CD14-positive monocyte (primary cell): ENCODE measurements at regions not wholly inside any gene's neighbourhood (a gene's known extent, or its start where the extent isn't known, plus 50 kb on each side); places are given as distances from the start of the nearest gene placed in this dataset.

ENCODE experiments used
- DNase-seq, 3 donors: peaks; one replicate each; pipeline ENCODE4 v3.0.0-alpha.2; 2011 to 2022
- H2AFZ ChIP-seq: 2 replicates; pipeline ENCODE4 v1.6.0; 2012; ENCODE audit warnings: mild to moderate bottlenecking, low read depth, low read length, inconsistent platforms; ENCODE audit not compliant: insufficient read depth, poor library complexity, severe bottlenecking
- H3K27ac ChIP-seq, 2 donors: 1 replicate in 1 of 2; 2 replicates in 1 of 2; pipeline ENCODE4 v1.5.1; 2012 to 2013; ENCODE audit warnings: low read length in 2 of 2, control low read depth in 1 of 2, inconsistent platforms in 1 of 2, low read depth in 1 of 2, mild to moderate bottlenecking in 1 of 2
- H3K27me3 ChIP-seq, 2 donors: one replicate each; pipeline versions ENCODE4 v1.6.0 to v1.6.1; 2011 to 2013; ENCODE audit warnings: low read length in 2 of 2; ENCODE audit not compliant: control insufficient read depth in 2 of 2, insufficient read depth in 2 of 2
- H3K36me3 ChIP-seq, 2 donors: replicated peaks in 1 of 2; 1 replicate in 1 of 2; 2 replicates in 1 of 2; pipeline versions ENCODE4 v1.5.1 to v1.6.1; 2012 to 2013; ENCODE audit warnings: low read length in 2 of 2, control low read depth in 1 of 2, inconsistent platforms in 1 of 2, mild to moderate bottlenecking in 1 of 2; ENCODE audit not compliant: insufficient read depth in 2 of 2, control insufficient read depth in 1 of 2
- H3K4me1 ChIP-seq, 2 donors: 1 replicate in 1 of 2; 2 replicates in 1 of 2; pipeline versions ENCODE4 v1.5.1 to v1.6.1; 2012 to 2013; ENCODE audit warnings: low read length in 2 of 2, control low read depth in 1 of 2, inconsistent platforms in 1 of 2, mild to moderate bottlenecking in 1 of 2, moderate library complexity in 1 of 2; ENCODE audit not compliant: insufficient read depth in 2 of 2, control insufficient read depth in 1 of 2
- H3K4me2 ChIP-seq: replicated peaks from 2 replicates; pipeline ENCODE3; 2012; ENCODE audit warnings: low read length, moderate library complexity, mild to moderate bottlenecking; ENCODE audit not compliant: poor library complexity, severe bottlenecking; ENCODE audit errors: extremely low read depth
- H3K4me3 ChIP-seq, 3 experiments: fragments of 200-600 bp in 1 of 3; sonication (generic) in 1 of 3; replicated peaks in 1 of 3; 1 replicate in 2 of 3; 2 replicates in 1 of 3; pipeline ENCODE4 v1.5.1; 2011 to 2013; ENCODE audit warnings: low read length in 3 of 3, mild to moderate bottlenecking in 3 of 3, control low read depth in 2 of 3, low read depth in 2 of 3, inconsistent platforms in 1 of 3, moderate library complexity in 1 of 3
- H3K79me2 ChIP-seq: 2 replicates; pipeline ENCODE4 v1.6.0; 2012; ENCODE audit warnings: mild to moderate bottlenecking, control low read depth, inconsistent platforms, low read length, moderate library complexity; ENCODE audit not compliant: insufficient read depth
- H3K9ac ChIP-seq: 2 replicates; pipeline ENCODE4 v1.6.0; 2017; ENCODE audit warnings: low read length, mild to moderate bottlenecking; ENCODE audit not compliant: insufficient read depth, poor library complexity, severe bottlenecking
- H3K9me3 ChIP-seq, 2 donors: replicated peaks in 1 of 2; 1 replicate in 1 of 2; 2 replicates in 1 of 2; pipeline versions ENCODE4 v1.5.1 to v1.6.1; 2012 to 2013; ENCODE audit warnings: low read length in 2 of 2, control low read depth in 1 of 2; ENCODE audit not compliant: control insufficient read depth in 1 of 2, insufficient read depth in 1 of 2
- H4K20me1 ChIP-seq: 2 replicates; pipeline ENCODE4 v1.6.0; 2012; ENCODE audit warnings: mild to moderate bottlenecking, low read length, control low read depth, moderate library complexity; ENCODE audit not compliant: insufficient read depth
- H3K27ac Mint-ChIP-seq, 7 donors: one replicate each; pipeline ENCODE4 v1.8.0; 2020; ENCODE audit warnings: mild to moderate bottlenecking in 7 of 7, mixed read lengths in 7 of 7, moderate library complexity in 6 of 7, inconsistent platforms in 2 of 7
- H3K27me3 Mint-ChIP-seq, 3 donors: one replicate each; pipeline ENCODE4 v1.8.0; 2021 to 2022; ENCODE audit warnings: low read depth in 3 of 3, mild to moderate bottlenecking in 3 of 3, mixed read lengths in 3 of 3, moderate library complexity in 3 of 3, inconsistent platforms in 1 of 3
- H3K36me3 Mint-ChIP-seq, 2 donors: one replicate each; pipeline ENCODE4 v1.8.0; 2020; ENCODE audit warnings: mixed read lengths in 2 of 2, inconsistent platforms in 1 of 2, mild to moderate bottlenecking in 1 of 2
- H3K4me1 Mint-ChIP-seq: one replicate; pipeline ENCODE4 v1.8.0; 2020; ENCODE audit warnings: mild to moderate bottlenecking, mixed read lengths
- H3K4me3 Mint-ChIP-seq, 2 donors: one replicate each; pipeline ENCODE4 v1.8.0; 2020; ENCODE audit warnings: mild to moderate bottlenecking in 2 of 2, mixed read lengths in 2 of 2, moderate library complexity in 1 of 2
- H3K9me3 Mint-ChIP-seq, 7 donors: one replicate each; pipeline ENCODE4 v1.8.0; 2020 to 2022; ENCODE audit warnings: mixed read lengths in 7 of 7, mild to moderate bottlenecking in 6 of 7, moderate library complexity in 6 of 7, inconsistent platforms in 2 of 7
- CTCF ChIP-seq: fragments of 200-600 bp; IDR thresholded peaks from one replicate; pipeline ENCODE4 v1.8.0; 2022; ENCODE audit warnings: antibody characterized with exemption, mild to moderate bottlenecking
- WGBS: methylation state at CpG from one replicate; pipeline ENCODE4 v1.1.5; 2013; ENCODE audit warnings: missing lambda C conversion rate; ENCODE audit not compliant: insufficient coverage; 5-methylcytosine and 5-hydroxymethylcytosine counted together
- intact Hi-C, 2 donors: fragments of 100-400 bp; cut with micrococcal nuclease; formaldehyde crosslinking; loops; one replicate each; pipeline versions ENCODE4 v1.15.0 to v1.15.1; 2023

DNA sequence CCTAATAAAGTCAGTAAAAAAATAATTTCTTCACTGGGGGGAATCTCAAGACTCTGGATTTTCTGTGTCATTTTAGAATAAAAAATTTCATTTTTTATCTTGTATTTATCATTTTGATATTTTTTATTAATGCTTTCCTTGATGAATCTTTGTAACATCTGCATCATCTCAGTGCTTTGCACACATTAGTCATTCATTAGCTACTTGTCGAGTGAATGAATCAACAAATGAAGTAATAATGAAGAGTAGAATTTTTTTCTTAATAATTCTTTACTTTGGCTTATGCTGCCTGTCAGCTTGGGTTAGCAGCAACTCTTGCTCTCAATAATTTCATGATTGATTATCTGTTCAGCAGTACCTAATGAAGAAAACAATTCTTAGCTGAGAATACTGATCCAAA, 530.8 kb downstream of the GRXCR1 start:
- no peak overlapping the region for H3K27ac Mint-ChIP-seq
- H3K4me3 Mint-ChIP-seq: no peak overlapping the region
- no peak overlapping the region for H2AFZ ChIP-seq
- no peaks in the 10 kb centered on the region for H3K36me3 ChIP-seq
- H3K79me2 ChIP-seq: no peaks in the 10 kb centered on the region
- H3K27ac ChIP-seq: no peak overlapping the region
- H3K27me3 ChIP-seq: no peaks in the 10 kb centered on the region
- DNase-seq: no peak
- H3K36me3 Mint-ChIP-seq: no peaks in the 10 kb centered on the region
- no peak overlapping the region for H3K4me2 ChIP-seq
- no peaks in the 10 kb centered on the region for H3K4me1 Mint-ChIP-seq
- WGBS: no CpG with 5 or more reads among the region's 1 CpG
- peaks cover 0 to 14% (median 3%) of the 10 kb centered on the region in 7 donors for H3K9me3 Mint-ChIP-seq
- peaks cover 5% of the 10 kb centered on the region in 2 donors for H3K9me3 ChIP-seq
- no peak for TF ChIP-seq CTCF
- H3K27me3 Mint-ChIP-seq: no peaks in the 10 kb centered on the region
- H3K4me1 ChIP-seq: no peaks in the 10 kb centered on the region
- H3K4me3 ChIP-seq: no peak overlapping the region
- H3K9ac ChIP-seq: no peak overlapping the region
- H4K20me1 ChIP-seq: no peaks in the 10 kb centered on the region
- intact Hi-C loops: no loop called here

DNA sequence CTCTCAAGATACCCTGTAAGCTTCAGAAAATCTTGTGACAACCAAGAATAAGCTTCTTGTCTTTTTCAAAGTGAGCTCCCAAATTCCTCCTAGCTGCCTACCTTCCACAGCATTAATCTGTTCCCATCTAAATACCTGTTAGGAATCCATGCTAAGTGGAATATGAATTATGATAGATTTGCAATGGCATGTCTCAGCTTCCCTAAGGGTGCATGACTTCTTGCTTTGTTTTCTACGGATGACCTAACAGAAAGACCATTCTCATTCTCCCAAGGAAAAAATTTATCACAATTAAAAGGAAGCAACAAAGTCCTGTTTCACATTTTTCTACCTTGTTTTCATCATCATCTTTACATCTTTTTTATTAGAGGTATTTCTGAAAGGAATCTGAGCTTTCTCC, 532.7 kb downstream of the GRXCR1 start:
- H3K4me3 ChIP-seq: no peak overlapping the region
- no peaks in the 10 kb centered on the region for H3K79me2 ChIP-seq
- DNase-seq: no peak
- Mint-ChIP-seq H3K27me3 (no peaks in the 10 kb centered on the region), H3K4me1 (no peaks in the 10 kb centered on the region), H3K4me3 (no peak overlapping the region), H3K9me3 (peaks cover 0 to 7% (median 2%) of the 10 kb centered on the region in 7 donors), H3K27ac (no peak overlapping the region), H3K36me3 (no peaks in the 10 kb centered on the region)
- no peak for TF ChIP-seq CTCF
- H2AFZ ChIP-seq: no peak overlapping the region
- H4K20me1 ChIP-seq: no peaks in the 10 kb centered on the region
- intact Hi-C loops: no loop called here
- no peak overlapping the region for H3K4me2 ChIP-seq
- H3K27ac ChIP-seq: no peak overlapping the region
- no peaks in the 10 kb centered on the region for H3K36me3 ChIP-seq
- 100% methylated on average over 1 of the region's 1 CpG for WGBS
- H3K9ac ChIP-seq: no peak overlapping the region
- H3K9me3 ChIP-seq: no peaks in the 10 kb centered on the region
- H3K27me3 ChIP-seq: no peaks in the 10 kb centered on the region
- H3K4me1 ChIP-seq: no peaks in the 10 kb centered on the region
